ENCODE measurements at regions not wholly inside any gene's neighbourhood (a gene's known extent, or its start where the extent isn't known, plus 50 kb on each side); places are given as distances from the start of the nearest gene placed in this dataset.

- DNase-seq: no peak
Measured at GRCh38 chr13:79803296-79803695, 322.3 kb downstream of the NDFIP2 start.

- DNase-seq: no peak
Measured at GRCh38 chr13:79802389-79803085, 321.6 kb downstream of the NDFIP2 start.

GRCh38 chr13:79799059-79799867 is 318.3 kb downstream of the NDFIP2 start:
- DNase-seq: no peak

GRCh38 chr13:79796136-79796535 is 315.2 kb downstream of the NDFIP2 start:
- DNase-seq: no peak

- no peak for DNase-seq
Measured at GRCh38 chr13:79794931-79795330, 314.0 kb downstream of the NDFIP2 start.

GRCh38 chr13:79792716-79793115 is 311.8 kb downstream of the NDFIP2 start:
- no peak for DNase-seq

- no peak for DNase-seq
Measured at GRCh38 chr13:79791471-79792042, 310.6 kb downstream of the NDFIP2 start.

- no peak for DNase-seq
Measured at GRCh38 chr13:79786176-79786575, 305.2 kb downstream of the NDFIP2 start.

GRCh38 chr13:79782541-79783205 is 301.7 kb downstream of the NDFIP2 start:
- no peak for DNase-seq

- no peak for DNase-seq
Measured at GRCh38 chr13:79781829-79782540, 301.0 kb downstream of the NDFIP2 start.

GRCh38 chr13:79780240-79780639 is 299.3 kb downstream of the NDFIP2 start:
- no peak for DNase-seq

GRCh38 chr13:79779761-79780160 is 298.8 kb downstream of the NDFIP2 start:
- no peak for DNase-seq

GRCh38 chr13:79778741-79779460 is 297.9 kb downstream of the NDFIP2 start:
- DNase-seq: no peak

GRCh38 chr13:79777504-79777903 is 296.5 kb downstream of the NDFIP2 start:
- no peak for DNase-seq

GRCh38 chr13:79776531-79777295 is 295.8 kb downstream of the NDFIP2 start:
- no peak for DNase-seq

GRCh38 chr13:79775830-79776229 is 294.9 kb downstream of the NDFIP2 start:
- DNase-seq: no peak

- no peak for DNase-seq
Measured at GRCh38 chr13:79772811-79773210, 291.9 kb downstream of the NDFIP2 start.

GRCh38 chr13:79771493-79771892 is 290.5 kb downstream of the NDFIP2 start:
- no peak for DNase-seq

- DNase-seq: no peak
Measured at GRCh38 chr13:79770056-79770455, 289.1 kb downstream of the NDFIP2 start.

GRCh38 chr13:79767126-79767525 is 286.2 kb downstream of the NDFIP2 start:
- no peak for DNase-seq

GRCh38 chr13:79765331-79765730 is 284.4 kb downstream of the NDFIP2 start:
- DNase-seq: no peak
